ENCODE measurements at regions not wholly inside any gene's neighbourhood (a gene's known extent, or its start where the extent isn't known, plus 50 kb on each side); places are given as distances from the start of the nearest gene placed in this dataset.

- no peaks in the 10 kb centered on the region for H3K4me1 Mint-ChIP-seq (ENCODE audit: low read depth)
These were observed 52.8 kb downstream of the SOX2 start for GRCh38 chr3:181764544-181764943.

GRCh38 chr3:181770296-181770695 is 58.6 kb downstream of the SOX2 start:
- H3K27me3 Mint-ChIP-seq = no peaks in the 10 kb centered on the region
- no peak overlapping the region for H3K27ac Mint-ChIP-seq
- no peaks in the 10 kb centered on the region for H3K36me3 Mint-ChIP-seq (ENCODE audit: low read depth)
- intact Hi-C loops (cut with micrococcal nuclease) = no loop called here
- no peaks in the 10 kb centered on the region for H3K9me3 Mint-ChIP-seq
- no peaks in the 10 kb centered on the region for H3K4me1 Mint-ChIP-seq (ENCODE audit: low read depth)
- H3K4me3 Mint-ChIP-seq = no peak overlapping the region

More at GRCh38 chr3:181764544-181764943, 52.8 kb downstream of the SOX2 start:
- Mint-ChIP-seq H3K36me3 (ENCODE audit: low read depth) (no peaks in the 10 kb centered on the region), H3K4me3 (no peak overlapping the region), H3K27ac (no peak overlapping the region), H3K27me3 (no peaks in the 10 kb centered on the region), H3K9me3 (no peaks in the 10 kb centered on the region)
- intact Hi-C loops (cut with micrococcal nuclease) = no loop called here

- Mint-ChIP-seq H3K4me1 (ENCODE audit: low read depth) (no peaks in the 10 kb centered on the region), H3K27ac (no peak overlapping the region), H3K9me3 (no peaks in the 10 kb centered on the region), H3K27me3 (no peaks in the 10 kb centered on the region), H3K36me3 (ENCODE audit: low read depth) (no peaks in the 10 kb centered on the region), H3K4me3 (no peak overlapping the region)
- intact Hi-C loops (cut with micrococcal nuclease) = no loop called here
These were observed 59.4 kb downstream of the SOX2 start for GRCh38 chr3:181771120-181771519.

GRCh38 chr3:181772166-181772565 is 60.4 kb downstream of the SOX2 start:
- Mint-ChIP-seq H3K27me3 (no peaks in the 10 kb centered on the region), H3K4me3 (no peak overlapping the region), H3K36me3 (ENCODE audit: low read depth) (no peaks in the 10 kb centered on the region), H3K27ac (no peak overlapping the region), H3K4me1 (ENCODE audit: low read depth) (no peaks in the 10 kb centered on the region), H3K9me3 (no peaks in the 10 kb centered on the region)
- intact Hi-C loops (cut with micrococcal nuclease) = no loop called here

- no peaks in the 10 kb centered on the region for H3K4me1 Mint-ChIP-seq (ENCODE audit: low read depth)
- no peaks in the 10 kb centered on the region for H3K36me3 Mint-ChIP-seq (ENCODE audit: low read depth)
- H3K4me3 Mint-ChIP-seq = no peak overlapping the region
- no peaks in the 10 kb centered on the region for H3K9me3 Mint-ChIP-seq
- H3K27me3 Mint-ChIP-seq = no peaks in the 10 kb centered on the region
- H3K27ac Mint-ChIP-seq = no peak overlapping the region
- intact Hi-C loops (cut with micrococcal nuclease) = no loop called here
These were observed 62.2 kb downstream of the SOX2 start for GRCh38 chr3:181773921-181774320.

GRCh38 chr3:181782306-181782954 is 70.7 kb downstream of the SOX2 start:
- Mint-ChIP-seq H3K4me1 (ENCODE audit: low read depth) (peaks cover 7% of the 10 kb centered on the region), H3K4me3 (no peak overlapping the region), H3K36me3 (ENCODE audit: low read depth) (no peaks in the 10 kb centered on the region), H3K27ac (no peak overlapping the region), H3K9me3 (no peaks in the 10 kb centered on the region), H3K27me3 (no peaks in the 10 kb centered on the region)
- intact Hi-C loops (cut with micrococcal nuclease) = no loop called here

- Mint-ChIP-seq H3K36me3 (ENCODE audit: low read depth) (no peaks in the 10 kb centered on the region), H3K27ac (no peak overlapping the region), H3K4me3 (no peak overlapping the region), H3K4me1 (ENCODE audit: low read depth) (no peaks in the 10 kb centered on the region), H3K27me3 (no peaks in the 10 kb centered on the region), H3K9me3 (no peaks in the 10 kb centered on the region)
- intact Hi-C loops (cut with micrococcal nuclease) = no loop called here
These were observed 78.8 kb downstream of the SOX2 start for GRCh38 chr3:181790561-181790960.

GRCh38 chr3:181791056-181791955 is 79.6 kb downstream of the SOX2 start:
- Mint-ChIP-seq H3K4me1 (ENCODE audit: low read depth) (no peaks in the 10 kb centered on the region), H3K27ac (no peak overlapping the region)
- intact Hi-C loops (cut with micrococcal nuclease) = no loop called here

GRCh38 chr3:181793006-181793405 is 81.3 kb downstream of the SOX2 start:
- Mint-ChIP-seq H3K36me3 (ENCODE audit: low read depth) (no peaks in the 10 kb centered on the region), H3K4me1 (ENCODE audit: low read depth) (no peaks in the 10 kb centered on the region), H3K27me3 (no peaks in the 10 kb centered on the region), H3K27ac (no peak overlapping the region), H3K4me3 (no peak overlapping the region), H3K9me3 (no peaks in the 10 kb centered on the region)
- intact Hi-C loops (cut with micrococcal nuclease) = no loop called here

More at GRCh38 chr3:181791056-181791955, 79.6 kb downstream of the SOX2 start:
- H3K9me3 Mint-ChIP-seq = no peaks in the 10 kb centered on the region
- no peak overlapping the region for H3K4me3 Mint-ChIP-seq
- H3K36me3 Mint-ChIP-seq (ENCODE audit: low read depth) = no peaks in the 10 kb centered on the region
- no peaks in the 10 kb centered on the region for H3K27me3 Mint-ChIP-seq

- Mint-ChIP-seq H3K27me3 (no peaks in the 10 kb centered on the region), H3K9me3 (no peaks in the 10 kb centered on the region), H3K27ac (no peak overlapping the region), H3K4me3 (no peak overlapping the region), H3K4me1 (ENCODE audit: low read depth) (no peaks in the 10 kb centered on the region), H3K36me3 (ENCODE audit: low read depth) (no peaks in the 10 kb centered on the region)
- intact Hi-C loops (cut with micrococcal nuclease) = no loop called here
These were observed 82.5 kb downstream of the SOX2 start for GRCh38 chr3:181794011-181794790.

GRCh38 chr3:181796641-181797040 is 84.9 kb downstream of the SOX2 start:
- intact Hi-C loops (cut with micrococcal nuclease) = no loop called here

GRCh38 chr3:181797431-181797830 is 85.7 kb downstream of the SOX2 start:
- intact Hi-C loops (cut with micrococcal nuclease) = no loop called here
- H3K4me3 Mint-ChIP-seq = no peak overlapping the region
- H3K36me3 Mint-ChIP-seq (ENCODE audit: low read depth) = no peaks in the 10 kb centered on the region
- no peak overlapping the region for H3K27ac Mint-ChIP-seq
- H3K4me1 Mint-ChIP-seq (ENCODE audit: low read depth) = no peaks in the 10 kb centered on the region
- H3K9me3 Mint-ChIP-seq = no peaks in the 10 kb centered on the region
- no peaks in the 10 kb centered on the region for H3K27me3 Mint-ChIP-seq

More at GRCh38 chr3:181796641-181797040, 84.9 kb downstream of the SOX2 start:
- no peaks in the 10 kb centered on the region for H3K9me3 Mint-ChIP-seq
- no peak overlapping the region for H3K27ac Mint-ChIP-seq
- no peaks in the 10 kb centered on the region for H3K27me3 Mint-ChIP-seq
- H3K36me3 Mint-ChIP-seq (ENCODE audit: low read depth) = no peaks in the 10 kb centered on the region
- no peak overlapping the region for H3K4me3 Mint-ChIP-seq
- no peaks in the 10 kb centered on the region for H3K4me1 Mint-ChIP-seq (ENCODE audit: low read depth)

- intact Hi-C loops (cut with micrococcal nuclease) = no loop called here
- no peaks in the 10 kb centered on the region for H3K4me1 Mint-ChIP-seq (ENCODE audit: low read depth)
- no peaks in the 10 kb centered on the region for H3K9me3 Mint-ChIP-seq
These were observed 94.0 kb downstream of the SOX2 start for GRCh38 chr3:181805703-181806102.

GRCh38 chr3:181808053-181808452 is 96.3 kb downstream of the SOX2 start:
- H3K4me1 Mint-ChIP-seq (ENCODE audit: low read depth) = no peaks in the 10 kb centered on the region
- no peaks in the 10 kb centered on the region for H3K27me3 Mint-ChIP-seq
- H3K4me3 Mint-ChIP-seq = no peak overlapping the region
- no peak overlapping the region for H3K27ac Mint-ChIP-seq
- no peaks in the 10 kb centered on the region for H3K9me3 Mint-ChIP-seq
- no peaks in the 10 kb centered on the region for H3K36me3 Mint-ChIP-seq (ENCODE audit: low read depth)
- intact Hi-C loops (cut with micrococcal nuclease) = no loop called here

More at GRCh38 chr3:181805703-181806102, 94.0 kb downstream of the SOX2 start:
- no peaks in the 10 kb centered on the region for H3K36me3 Mint-ChIP-seq (ENCODE audit: low read depth)
- no peaks in the 10 kb centered on the region for H3K27me3 Mint-ChIP-seq
- H3K27ac Mint-ChIP-seq = no peak overlapping the region
- no peak overlapping the region for H3K4me3 Mint-ChIP-seq
